Left ventricle myocardium inferior (tissue), 1 donor: ENCODE measurements at regions not wholly inside any gene's neighbourhood (a gene's known extent, or its start where the extent isn't known, plus 50 kb on each side); places are given as distances from the start of the nearest gene placed in this dataset.

ENCODE experiments used
- DNase-seq: peaks from one replicate; pipeline ENCODE4 v3.0.0-alpha.2; 2020
- H3K27ac ChIP-seq: fragments of 200-600 bp; replicated peaks from 2 replicates; pipeline ENCODE4 v1.8.0; 2021
- H3K27me3 ChIP-seq: fragments of 200-600 bp; 2 replicates; pipeline ENCODE4 v1.8.0; 2021; ENCODE audit warnings: low read depth
- H3K36me3 ChIP-seq: fragments of 200-600 bp; 2 replicates; pipeline ENCODE4 v1.8.0; 2021
- H3K4me1 ChIP-seq: fragments of 200-600 bp; 2 replicates; pipeline ENCODE4 v1.8.0; 2021
- H3K4me3 ChIP-seq: fragments of 200-600 bp; 2 replicates; pipeline ENCODE4 v1.8.0; 2021; ENCODE audit warnings: mild to moderate bottlenecking, moderate library complexity
- H3K9me3 ChIP-seq: fragments of 200-600 bp; replicated peaks from 2 replicates; pipeline ENCODE4 v1.8.0; 2021
- intact Hi-C: fragments of 100-400 bp; cut with micrococcal nuclease; formaldehyde crosslinking; loops from one replicate; pipeline ENCODE4 v1.11.0; 2022
- TF ChIP-seq, protein P1 (sequence below): fragments of 200-600 bp; IDR thresholded peaks from 2 replicates; pipeline ENCODE4 v1.8.0; 2021; ENCODE audit warnings: antibody characterized with exemption, mild to moderate bottlenecking, borderline replicate concordance
- donor health status: DM: no; HTN: yes; CAD: no; lungs with severe emphysema.

DNA sequence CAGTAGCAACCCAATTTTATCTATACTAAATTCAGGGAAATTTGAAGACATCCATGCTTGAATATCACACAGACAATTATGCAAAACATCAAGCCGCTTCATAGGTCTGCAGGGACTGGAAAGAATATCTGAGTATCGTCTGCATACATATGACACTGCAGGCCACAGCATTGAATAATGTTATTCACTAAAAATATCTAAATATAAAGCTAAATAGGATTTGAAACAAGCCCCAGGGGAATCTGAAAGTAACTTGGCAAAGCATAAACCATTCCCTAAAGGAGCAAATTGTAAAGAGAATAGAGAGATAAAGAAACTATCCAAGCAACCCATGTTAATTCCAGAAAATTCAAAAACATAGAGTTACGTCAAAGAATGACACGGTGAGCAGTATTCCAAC is 1251.0 kb downstream of the PCDH17 start:
- Histone ChIP-seq H3K4me3 (no peak overlapping the region), H3K36me3 (no peaks in the 10 kb centered on the region), H3K27ac (no peak overlapping the region), H3K27me3 (no peaks in the 10 kb centered on the region), H3K4me1 (no peaks in the 10 kb centered on the region), H3K9me3 (no peaks in the 10 kb centered on the region)
- DNase-seq: no peak
- intact Hi-C loops: no loop called here
- TF ChIP-seq, protein P1, sequence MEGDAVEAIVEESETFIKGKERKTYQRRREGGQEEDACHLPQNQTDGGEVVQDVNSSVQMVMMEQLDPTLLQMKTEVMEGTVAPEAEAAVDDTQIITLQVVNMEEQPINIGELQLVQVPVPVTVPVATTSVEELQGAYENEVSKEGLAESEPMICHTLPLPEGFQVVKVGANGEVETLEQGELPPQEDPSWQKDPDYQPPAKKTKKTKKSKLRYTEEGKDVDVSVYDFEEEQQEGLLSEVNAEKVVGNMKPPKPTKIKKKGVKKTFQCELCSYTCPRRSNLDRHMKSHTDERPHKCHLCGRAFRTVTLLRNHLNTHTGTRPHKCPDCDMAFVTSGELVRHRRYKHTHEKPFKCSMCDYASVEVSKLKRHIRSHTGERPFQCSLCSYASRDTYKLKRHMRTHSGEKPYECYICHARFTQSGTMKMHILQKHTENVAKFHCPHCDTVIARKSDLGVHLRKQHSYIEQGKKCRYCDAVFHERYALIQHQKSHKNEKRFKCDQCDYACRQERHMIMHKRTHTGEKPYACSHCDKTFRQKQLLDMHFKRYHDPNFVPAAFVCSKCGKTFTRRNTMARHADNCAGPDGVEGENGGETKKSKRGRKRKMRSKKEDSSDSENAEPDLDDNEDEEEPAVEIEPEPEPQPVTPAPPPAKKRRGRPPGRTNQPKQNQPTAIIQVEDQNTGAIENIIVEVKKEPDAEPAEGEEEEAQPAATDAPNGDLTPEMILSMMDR: no peak

DNA sequence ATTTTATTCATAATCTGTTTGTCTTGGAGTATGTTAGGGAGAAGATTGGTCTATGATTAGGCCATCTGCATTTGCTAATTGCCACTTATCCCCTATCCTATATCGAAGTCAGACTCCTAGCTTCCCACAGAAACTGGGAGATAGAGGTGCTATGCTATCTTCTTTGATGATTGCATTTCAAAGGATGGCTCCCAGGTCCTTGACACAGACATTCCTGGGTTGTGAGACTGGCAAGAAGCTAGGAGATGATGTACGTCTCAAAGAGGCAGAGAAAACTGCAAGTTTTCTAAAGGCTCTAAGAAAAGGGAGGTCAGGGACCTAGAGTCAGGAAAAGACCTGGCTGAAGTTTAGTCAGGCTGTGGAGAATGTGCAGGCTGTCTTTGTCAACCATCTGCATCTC is 1251.9 kb downstream of the PCDH17 start:
- no peak for DNase-seq
- Histone ChIP-seq H3K27ac (no peak overlapping the region), H3K27me3 (no peaks in the 10 kb centered on the region), H3K4me3 (no peak overlapping the region), H3K4me1 (no peaks in the 10 kb centered on the region), H3K9me3 (no peaks in the 10 kb centered on the region), H3K36me3 (no peaks in the 10 kb centered on the region)
- intact Hi-C loops: no loop called here
- TF ChIP-seq, protein P1: no peak

DNA sequence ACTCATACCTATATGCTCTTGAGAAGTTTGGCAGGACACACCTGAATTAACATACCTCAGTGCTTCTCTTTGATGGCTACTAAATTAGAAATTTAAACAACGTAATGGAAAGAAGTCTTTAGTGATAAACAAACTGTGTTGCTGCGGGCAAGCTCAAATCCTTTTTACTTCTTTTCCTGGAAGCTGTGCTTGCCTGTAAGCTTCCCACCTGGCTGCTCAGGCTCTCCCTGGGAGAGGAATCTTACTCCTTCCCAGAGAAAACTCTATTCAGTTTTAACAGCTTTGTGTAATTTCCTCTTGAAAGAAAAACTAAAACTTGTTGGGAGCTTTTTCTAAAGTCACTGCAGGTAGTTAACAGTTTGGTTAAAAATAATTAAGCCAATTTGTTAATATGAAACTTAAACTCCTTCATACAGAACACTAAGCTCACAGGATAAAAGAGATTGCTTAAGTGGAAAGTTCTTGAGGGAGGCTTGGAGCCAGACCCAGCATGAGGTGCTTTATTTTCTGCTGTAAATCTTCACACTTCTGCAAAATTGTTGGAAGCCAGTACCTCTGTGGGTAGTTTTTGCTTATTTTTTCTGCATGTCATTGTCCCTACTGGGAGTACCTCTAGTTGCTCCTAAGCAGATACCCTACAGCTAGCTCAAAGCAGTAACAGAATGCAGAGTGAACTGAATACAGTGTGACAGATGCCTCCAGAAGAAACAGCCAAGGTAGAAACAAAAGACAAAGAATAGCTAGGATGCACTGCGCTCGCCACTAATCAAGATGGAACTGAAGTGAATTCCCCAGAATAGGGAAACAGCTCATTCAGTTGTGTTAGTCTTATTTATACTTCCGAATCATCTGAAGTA is 1253.0 kb downstream of the PCDH17 start:
- no peak for DNase-seq
- H3K27ac ChIP-seq: no peak overlapping the region
- no peaks in the 10 kb centered on the region for H3K36me3 ChIP-seq
- no peak overlapping the region for H3K4me3 ChIP-seq
- no peaks in the 10 kb centered on the region for H3K27me3 ChIP-seq
- intact Hi-C loops: no loop called here
- no peaks in the 10 kb centered on the region for H3K4me1 ChIP-seq
- H3K9me3 ChIP-seq: no peaks in the 10 kb centered on the region
- TF ChIP-seq, protein P1: no peak

- TF ChIP-seq, protein P1: no peak
- H3K4me3 ChIP-seq: no peak overlapping the region
- no peak overlapping the region for H3K27ac ChIP-seq
- no peak for DNase-seq
- no peaks in the 10 kb centered on the region for H3K4me1 ChIP-seq
- no peaks in the 10 kb centered on the region for H3K27me3 ChIP-seq
- H3K9me3 ChIP-seq: peaks cover 7% of the 10 kb centered on the region
- no peaks in the 10 kb centered on the region for H3K36me3 ChIP-seq
- intact Hi-C loops: no loop called here
Measured at GRCh38 chr13:58889474-58889873, 1257.9 kb downstream of the PCDH17 start.

DNA sequence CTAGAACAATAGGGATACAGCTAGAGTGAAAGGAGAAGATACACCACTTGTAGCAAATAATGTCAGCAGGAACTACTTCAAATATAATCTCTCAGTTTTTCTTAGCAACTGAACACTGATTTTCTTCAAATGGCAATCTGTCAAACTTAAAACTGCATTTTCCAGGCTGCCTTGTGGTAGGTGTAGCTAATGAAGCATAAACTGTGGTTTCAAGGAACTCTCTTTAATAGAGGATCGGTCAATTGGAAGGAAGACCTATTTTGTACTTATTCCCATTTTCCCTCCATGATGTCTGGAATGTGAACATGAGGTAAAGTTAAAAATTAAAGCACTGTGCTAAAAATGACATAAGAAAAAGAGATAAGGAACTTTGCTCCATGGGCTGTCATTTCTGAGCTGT is 1261.9 kb downstream of the PCDH17 start:
- no peaks in the 10 kb centered on the region for H3K4me1 ChIP-seq
- H3K9me3 ChIP-seq: peaks cover 7% of the 10 kb centered on the region
- intact Hi-C loops: no loop called here
- no peak overlapping the region for H3K4me3 ChIP-seq
- H3K27ac ChIP-seq: no peak overlapping the region
- H3K36me3 ChIP-seq: no peaks in the 10 kb centered on the region
- DNase-seq: no peak
- TF ChIP-seq, protein P1: no peak
- H3K27me3 ChIP-seq: no peaks in the 10 kb centered on the region
